ENCODE measurements at regions not wholly inside any gene's neighbourhood (a gene's known extent, or its start where the extent isn't known, plus 50 kb on each side); places are given as distances from the start of the nearest gene placed in this dataset.

- TF ChIP-seq CTCF (IDR thresholded peaks at IDR 0.05) (no peak), EZH2phosphoT487 (IDR thresholded peaks at IDR 0.05) (no peak), EZH2 (IDR thresholded peaks at IDR 0.05) (no peak)
Measured at GRCh38 chr5:173550641-173551040, 65.8 kb downstream of the BOD1 start.

Measured in neural progenitor cell (in vitro differentiated cells).